NCI-H1694 (cell line): ENCODE measurements at regions not wholly inside any gene's neighbourhood (a gene's known extent, or its start where the extent isn't known, plus 50 kb on each side); places are given as distances from the start of the nearest gene placed in this dataset.
A peak's percentile ranks its signal among the peaks of the same experiment; 100 is the strongest.

Experiments used
- DNase-seq: peaks from one replicate; lab custom pipeline; 2025; lab: John Stamatoyannopoulos, UW

GRCh38 chr5:167701051-167701450 lies 590.4 kb upstream of the WWC1 start:
- DNase-seq = no peak

DNA sequence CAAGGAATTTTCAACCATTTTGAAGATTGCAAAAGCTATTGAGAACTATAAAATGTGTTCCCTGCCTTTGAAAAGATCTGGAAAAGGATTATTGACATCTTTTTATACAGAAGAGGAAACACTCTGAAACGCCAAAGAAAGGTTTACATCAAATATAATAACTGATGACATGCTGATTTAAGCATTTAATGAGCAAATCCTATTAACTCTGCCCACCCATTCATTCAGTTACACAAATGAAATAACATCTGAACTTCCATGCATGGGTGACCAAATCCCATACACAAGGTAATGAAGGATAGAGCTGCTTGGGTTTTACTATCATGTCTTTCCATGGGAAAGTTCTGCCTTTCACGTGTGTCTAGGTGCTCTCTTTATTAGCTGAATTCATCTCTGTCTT lies 589.4 kb upstream of the WWC1 start:
- no peak for DNase-seq

DNA sequence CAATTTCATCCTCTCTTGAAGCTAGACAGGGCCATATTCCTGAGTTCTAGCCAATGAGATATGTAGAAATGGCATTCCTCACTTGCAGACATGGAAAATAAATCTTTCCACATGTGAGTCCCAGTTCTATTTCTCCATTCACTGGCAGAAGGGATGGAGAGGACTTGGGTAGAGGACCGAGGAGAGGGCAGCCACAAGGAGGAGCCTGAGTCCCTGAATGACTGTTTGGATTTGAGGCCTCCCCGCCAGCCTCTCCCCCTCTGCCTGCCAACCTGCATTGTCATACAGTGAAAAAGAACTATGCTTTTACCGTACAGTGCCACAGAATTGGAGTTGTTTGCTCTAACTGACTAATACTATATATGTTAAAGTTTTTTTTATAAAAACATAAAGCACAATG lies 583.0 kb upstream of the WWC1 start:
- DNase-seq = no peak

DNA sequence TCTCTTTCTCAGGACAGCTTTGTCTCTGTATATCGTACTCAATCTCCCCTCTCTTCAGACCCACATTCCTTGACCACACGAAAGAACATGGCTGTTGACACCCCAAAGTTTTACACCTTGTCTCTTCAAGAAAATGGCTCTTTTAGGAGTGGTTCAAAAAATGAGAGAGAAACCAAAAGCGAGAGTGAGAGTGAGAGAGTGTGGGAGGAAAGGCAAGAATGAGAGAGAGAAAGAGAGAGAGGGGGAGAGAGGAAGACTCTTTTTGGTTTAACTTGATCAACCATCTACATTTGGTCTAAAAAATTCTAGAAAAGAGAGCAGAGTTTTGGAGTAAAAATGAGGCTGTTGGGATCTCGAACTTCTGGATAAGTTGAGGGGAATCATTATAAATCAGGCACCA lies 581.8 kb upstream of the WWC1 start:
- no peak for DNase-seq

DNA sequence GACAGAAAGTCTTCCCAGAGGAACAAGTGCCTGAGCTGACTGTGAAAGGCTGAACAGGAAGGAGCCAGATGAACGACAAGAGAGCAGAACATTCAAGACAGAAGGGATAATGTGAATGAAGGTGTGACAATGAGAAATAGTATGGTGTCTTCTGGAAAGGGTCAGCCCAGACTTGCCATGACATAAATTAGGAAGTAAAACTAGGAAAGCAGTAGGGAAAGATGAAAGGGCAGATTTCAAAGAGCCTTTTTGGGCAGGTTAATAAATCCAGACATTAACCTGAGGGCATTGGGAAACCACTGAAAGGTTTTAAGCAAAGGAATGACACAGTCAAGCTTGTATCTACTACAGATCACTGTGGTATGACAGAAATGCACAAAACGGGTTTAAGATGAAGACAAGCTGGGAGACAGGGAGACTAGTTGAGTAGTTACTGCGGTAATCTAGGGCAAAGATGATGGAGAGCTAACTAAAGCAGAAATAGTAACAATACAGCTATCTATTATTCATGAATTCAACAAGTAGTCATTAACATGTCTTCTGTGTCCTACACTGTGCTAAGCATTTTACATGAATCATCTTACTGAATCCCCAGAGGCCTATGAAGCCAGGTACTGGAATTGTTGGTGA lies 580.9 kb upstream of the WWC1 start:
- DNase-seq = no peak

DNA sequence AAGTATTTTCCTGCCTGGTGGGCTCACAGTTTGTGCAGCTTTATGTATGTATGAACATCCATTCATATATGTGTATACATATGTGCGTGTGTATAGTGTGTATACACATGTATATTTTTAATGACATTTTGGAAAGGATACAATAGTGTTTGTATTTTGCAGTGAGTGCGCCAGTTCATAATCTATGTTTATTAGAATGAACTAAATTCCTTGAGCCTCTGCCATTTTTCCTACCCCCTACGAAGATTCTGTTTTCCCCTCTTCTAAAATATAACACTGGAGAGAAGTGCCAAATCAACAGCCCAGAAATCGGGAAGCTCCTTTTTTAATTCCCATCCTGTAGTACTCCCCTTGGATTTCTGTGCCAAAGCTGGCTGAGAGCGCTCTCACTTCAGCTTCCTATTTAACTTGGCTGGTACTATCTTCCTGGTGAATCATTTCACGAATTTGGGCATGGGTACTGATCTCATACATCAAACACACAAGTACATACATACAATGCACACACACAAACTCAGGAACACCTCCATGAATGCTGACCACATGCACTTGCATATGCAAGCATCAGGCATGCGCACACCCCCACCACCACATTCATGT lies 578.4 kb upstream of the WWC1 start:
- no peak for DNase-seq

- no peak for DNase-seq
These were observed 577.5 kb upstream of the WWC1 start for GRCh38 chr5:167713896-167714295.

GRCh38 chr5:167716126-167716775 lies 575.2 kb upstream of the WWC1 start:
- no peak for DNase-seq

GRCh38 chr5:167720259-167720658 lies 571.2 kb upstream of the WWC1 start:
- no peak for DNase-seq

DNA sequence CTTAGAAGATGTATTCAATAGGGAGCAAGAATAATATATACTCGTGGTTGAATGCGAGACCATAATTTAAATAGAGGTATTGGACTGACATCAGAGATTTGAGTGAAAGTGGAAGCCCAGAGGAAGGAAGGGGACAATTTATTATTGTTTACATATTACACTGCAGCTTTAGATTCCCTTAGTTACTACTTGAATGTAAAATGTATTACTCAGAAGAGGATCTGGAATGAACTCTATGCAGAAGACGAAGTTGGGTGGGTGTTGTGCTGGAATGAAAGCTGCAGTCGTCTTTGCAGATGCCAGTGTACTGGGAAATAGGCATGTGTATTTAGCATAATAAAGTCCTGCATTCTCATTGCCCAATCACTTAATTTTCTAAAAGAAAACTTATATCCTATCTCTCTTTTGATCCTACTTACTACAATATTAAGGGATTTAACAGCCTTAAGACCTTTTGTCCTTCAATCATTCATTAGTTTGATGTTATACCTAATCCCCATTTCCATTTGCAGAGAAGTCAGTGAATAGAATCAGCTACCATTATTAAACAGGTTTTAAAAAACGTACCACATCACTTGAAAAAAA lies 570.7 kb upstream of the WWC1 start:
- no peak for DNase-seq

GRCh38 chr5:167721926-167722440 lies 569.5 kb upstream of the WWC1 start:
- DNase-seq = no peak

GRCh38 chr5:167723254-167723871 lies 568.1 kb upstream of the WWC1 start:
- DNase-seq = peak; percentile 51

DNA sequence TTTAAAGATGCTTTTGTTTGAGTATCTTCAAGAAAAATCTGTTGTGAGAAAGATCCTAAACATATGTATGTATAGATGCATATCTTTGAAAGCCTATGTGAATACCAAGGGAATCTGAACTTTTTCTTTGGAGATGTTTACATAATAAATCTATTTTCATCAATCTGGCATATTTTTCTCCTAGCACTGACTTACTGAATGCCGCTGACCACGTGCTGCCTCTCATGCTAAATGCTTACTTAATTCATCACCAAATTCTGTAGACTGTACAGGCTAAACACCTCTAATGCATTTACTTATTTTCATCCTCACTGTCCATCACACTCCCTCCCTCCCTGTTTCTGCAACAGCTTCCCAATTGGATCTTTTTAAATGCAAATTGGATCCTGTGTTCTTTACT lies 566.2 kb upstream of the WWC1 start:
- no peak for DNase-seq

- DNase-seq = no peak
These were observed 565.7 kb upstream of the WWC1 start for GRCh38 chr5:167725741-167726140.

GRCh38 chr5:167726642-167727041 lies 564.8 kb upstream of the WWC1 start:
- DNase-seq = no peak

- DNase-seq = no peak
These were observed 561.3 kb upstream of the WWC1 start for GRCh38 chr5:167730121-167730520.

GRCh38 chr5:167730656-167731055 lies 560.8 kb upstream of the WWC1 start:
- DNase-seq = no peak

GRCh38 chr5:167731951-167732350 lies 559.5 kb upstream of the WWC1 start:
- no peak for DNase-seq

DNA sequence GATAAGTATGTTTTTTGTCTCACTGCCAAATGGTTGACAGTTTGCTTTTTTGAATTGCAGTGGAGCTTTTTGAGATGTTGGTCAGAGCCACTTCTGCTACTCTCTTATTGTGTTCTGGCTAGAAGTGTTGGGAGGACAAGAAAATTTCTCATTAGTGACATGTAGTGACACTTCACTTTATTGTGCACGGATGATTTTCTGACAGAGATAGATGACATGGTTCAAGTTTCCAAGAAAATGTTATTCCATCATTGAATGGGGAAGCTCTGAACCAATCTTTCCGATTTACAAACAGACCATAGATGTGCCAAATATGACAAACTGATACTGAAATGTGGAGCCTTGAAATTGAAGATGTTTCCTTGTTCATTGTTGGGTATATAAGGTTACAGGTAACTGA lies 558.9 kb upstream of the WWC1 start:
- DNase-seq = no peak

DNA sequence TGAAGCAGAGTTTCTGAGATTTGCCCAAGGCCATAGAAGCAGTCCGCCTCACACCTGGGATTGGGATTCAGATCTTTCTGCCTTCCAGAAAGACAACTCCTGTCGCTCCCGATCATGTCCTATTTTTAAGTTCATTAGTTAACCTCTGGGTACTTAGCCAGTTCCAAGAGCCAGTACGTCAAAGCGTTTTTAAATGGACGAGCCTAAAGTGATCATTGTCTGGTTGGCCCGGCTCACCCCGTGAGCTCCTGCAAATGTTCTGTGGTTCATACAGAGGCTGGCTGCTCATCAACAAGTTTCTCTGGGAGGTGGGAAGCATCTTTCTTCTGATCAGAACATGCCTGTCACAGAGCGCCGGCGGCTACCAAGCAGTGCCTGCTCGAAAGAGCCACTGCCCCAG lies 554.5 kb upstream of the WWC1 start:
- DNase-seq = no peak

DNA sequence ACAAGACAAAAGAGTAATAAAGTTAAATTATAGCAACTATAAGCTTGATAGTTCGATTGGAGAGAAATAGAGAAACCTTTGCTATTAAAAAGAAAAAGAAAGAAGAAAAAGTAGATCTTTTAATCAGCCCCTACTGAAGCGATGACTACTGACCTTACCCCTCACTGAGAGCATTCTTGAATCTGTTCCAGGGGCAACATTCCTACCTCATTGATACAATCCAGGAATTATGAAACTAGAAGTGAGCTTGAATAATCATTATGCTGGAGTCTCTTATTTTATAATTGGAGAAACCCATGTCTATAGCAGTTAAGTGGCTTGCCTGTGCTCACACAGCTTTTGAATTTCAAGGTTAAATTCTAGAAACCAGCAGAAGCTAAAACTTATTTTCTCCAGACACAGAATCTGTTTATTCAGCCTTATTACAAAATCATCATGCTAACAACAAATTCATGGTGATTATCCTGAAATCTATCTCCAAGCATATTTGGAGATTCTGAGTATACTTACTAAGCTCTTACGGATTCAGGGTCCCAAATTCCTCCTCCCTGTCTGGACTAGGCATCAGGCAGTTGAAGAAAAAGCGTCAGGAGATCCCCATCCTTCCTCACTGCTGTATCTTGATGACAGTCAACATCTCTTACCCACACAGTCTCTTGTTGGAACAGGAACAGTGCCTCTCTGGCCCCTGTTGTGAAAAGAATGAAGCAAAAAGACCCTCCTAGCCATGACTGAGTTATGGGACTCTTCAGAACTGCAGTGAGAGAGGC lies 547.6 kb upstream of the WWC1 start:
- DNase-seq = no peak

- no peak for DNase-seq
These were observed 545.6 kb upstream of the WWC1 start for GRCh38 chr5:167745868-167746267.
